HEK293 (cell line): ENCODE measurements at regions not wholly inside any gene's neighbourhood (a gene's known extent, or its start where the extent isn't known, plus 50 kb on each side); places are given as distances from the start of the nearest gene placed in this dataset.

Source experiments
- EGR2 ChIP-seq: fragments of 450-650 bp; formaldehyde crosslinking; IDR thresholded peaks from 2 replicates; pipeline ENCODE4 v1.5.1; 2016; ENCODE audit warnings: low read depth, missing biosample characterization, missing genetic modification characterization
- GLIS2 ChIP-seq: fragments of 450-650 bp; formaldehyde crosslinking; IDR thresholded peaks from 2 replicates; pipeline ENCODE4 v1.5.1; 2016; ENCODE audit warnings: missing biosample characterization, missing genetic modification characterization
- KLF9 ChIP-seq: fragments of 450-650 bp; formaldehyde crosslinking; IDR thresholded peaks from 2 replicates; pipeline ENCODE4 v1.5.1; 2016; ENCODE audit warnings: missing biosample characterization, missing genetic modification characterization, low read depth
- MEIS1 ChIP-seq: sonication (generic); formaldehyde crosslinking; IDR thresholded peaks from 2 replicates; pipeline ENCODE4 v1.8.1; 2022; ENCODE audit warnings: missing genetic modification reagents, mild to moderate bottlenecking, borderline replicate concordance
- PRDM1 ChIP-seq: fragments of 450-650 bp; formaldehyde crosslinking; IDR thresholded peaks from 2 replicates; pipeline ENCODE4; 2016; ENCODE audit warnings: missing biosample characterization, missing genetic modification characterization
- SP2 ChIP-seq: fragments of 450-650 bp; formaldehyde crosslinking; IDR thresholded peaks from 2 replicates; pipeline ENCODE4 v1.5.1; 2016; ENCODE audit warnings: missing biosample characterization, missing genetic modification characterization
- TRIM28 ChIP-seq: IDR thresholded peaks from 2 replicates; pipeline ENCODE4 v1.6.1; 2011; ENCODE audit warnings: low read length, control low read depth, borderline replicate concordance
- ZBTB48 ChIP-seq: fragments of 450-650 bp; formaldehyde crosslinking; IDR thresholded peaks from 2 replicates; pipeline ENCODE4 v1.5.1; 2016; ENCODE audit warnings: missing biosample characterization, missing genetic modification characterization
- ZFP69B ChIP-seq: fragments of 450-650 bp; formaldehyde crosslinking; IDR thresholded peaks from 2 replicates; pipeline ENCODE4 v1.5.1; 2016; ENCODE audit warnings: missing biosample characterization, missing genetic modification characterization
- ZNF138 ChIP-seq: fragments of 450-650 bp; formaldehyde crosslinking; IDR thresholded peaks from 2 replicates; pipeline ENCODE4 v1.5.1; 2016; ENCODE audit warnings: missing biosample characterization, missing genetic modification characterization, borderline replicate concordance
- ZNF146 ChIP-seq: fragments of 450-650 bp; formaldehyde crosslinking; IDR thresholded peaks from 2 replicates; pipeline ENCODE4 v1.5.1; 2016; ENCODE audit warnings: missing biosample characterization, missing genetic modification characterization
- ZNF24 ChIP-seq: fragments of 450-650 bp; formaldehyde crosslinking; IDR thresholded peaks from 2 replicates; pipeline ENCODE4 v1.5.1; 2016; ENCODE audit warnings: missing biosample characterization, missing genetic modification characterization
- ZNF366 ChIP-seq: fragments of 450-650 bp; formaldehyde crosslinking; conservative IDR thresholded peaks from 2 replicates; pipeline ENCODE4 v1.5.1; 2016; ENCODE audit warnings: missing biosample characterization, missing genetic modification characterization
- ZNF404 ChIP-seq: fragments of 450-650 bp; formaldehyde crosslinking; IDR thresholded peaks from 2 replicates; pipeline ENCODE4 v1.5.1; 2017; ENCODE audit warnings: missing biosample characterization, missing genetic modification characterization
- ZNF530 ChIP-seq: fragments of 450-650 bp; formaldehyde crosslinking; IDR thresholded peaks from 2 replicates; pipeline ENCODE4 v1.5.1; 2016; ENCODE audit warnings: low read depth, missing biosample characterization, missing genetic modification characterization
- ZNF555 ChIP-seq: fragments of 450-650 bp; formaldehyde crosslinking; conservative IDR thresholded peaks from 2 replicates; pipeline ENCODE4 v1.5.1; 2017; ENCODE audit warnings: missing biosample characterization, mild to moderate bottlenecking, missing genetic modification characterization, inconsistent platforms
- ZNF561 ChIP-seq: fragments of 450-650 bp; IDR thresholded peaks from 2 replicates; pipeline ENCODE4 v1.5.1; 2018; ENCODE audit warnings: missing biosample characterization, missing genetic modification characterization, borderline replicate concordance
- ZNF596 ChIP-seq: fragments of 450-650 bp; IDR thresholded peaks from 2 replicates; pipeline ENCODE4 v1.5.0; 2018; ENCODE audit warnings: missing biosample characterization, mild to moderate bottlenecking, missing genetic modification characterization, moderate library complexity
- ZNF624 ChIP-seq: fragments of 450-650 bp; formaldehyde crosslinking; IDR thresholded peaks from 2 replicates; pipeline ENCODE4 v1.5.1; 2017; ENCODE audit warnings: missing biosample characterization, missing genetic modification characterization
- ZNF785 ChIP-seq: fragments of 450-650 bp; formaldehyde crosslinking; IDR thresholded peaks from 2 replicates; pipeline ENCODE4 v1.5.1; 2016; ENCODE audit warnings: missing biosample characterization, missing genetic modification characterization
- ZSCAN16 ChIP-seq: fragments of 450-650 bp; formaldehyde crosslinking; IDR thresholded peaks from 2 replicates; pipeline ENCODE4 v1.5.1; 2016; ENCODE audit warnings: missing biosample characterization, missing genetic modification characterization
- ZSCAN30 ChIP-seq: fragments of 450-650 bp; IDR thresholded peaks from 2 replicates; pipeline ENCODE4 v1.5.1; 2018; ENCODE audit warnings: missing biosample characterization, mild to moderate bottlenecking, missing genetic modification characterization, moderate library complexity
- TF ChIP-seq, protein P1 (sequence below): fragments of 450-650 bp; formaldehyde crosslinking; IDR thresholded peaks from 2 replicates; pipeline ENCODE4 v1.5.1; 2016; ENCODE audit warnings: missing biosample characterization, missing genetic modification characterization
- TF ChIP-seq, protein P2 (sequence below): fragments of 450-650 bp; formaldehyde crosslinking; IDR thresholded peaks from 2 replicates; pipeline ENCODE4 v1.5.1; 2016; ENCODE audit warnings: missing biosample characterization, missing genetic modification characterization
- TF ChIP-seq, protein P3 (sequence below): fragments of 450-650 bp; formaldehyde crosslinking; IDR thresholded peaks from 2 replicates; pipeline ENCODE4 v1.5.1; 2016; ENCODE audit warnings: missing biosample characterization, missing genetic modification characterization
- TF ChIP-seq, protein P4 (sequence below): fragments of 450-650 bp; formaldehyde crosslinking; IDR thresholded peaks from 2 replicates; pipeline ENCODE4 v1.5.1; 2016; ENCODE audit warnings: missing biosample characterization, missing genetic modification characterization
- TF ChIP-seq, protein P5 (sequence below): fragments of 450-650 bp; formaldehyde crosslinking; conservative IDR thresholded peaks from 2 replicates; pipeline ENCODE4 v1.5.1; 2016; ENCODE audit warnings: low read depth, missing biosample characterization, missing genetic modification characterization
- TF ChIP-seq, protein P6 (sequence below): fragments of 450-650 bp; formaldehyde crosslinking; IDR thresholded peaks from 2 replicates; pipeline ENCODE4 v1.5.1; 2017; ENCODE audit warnings: missing biosample characterization, missing genetic modification characterization

DNA sequence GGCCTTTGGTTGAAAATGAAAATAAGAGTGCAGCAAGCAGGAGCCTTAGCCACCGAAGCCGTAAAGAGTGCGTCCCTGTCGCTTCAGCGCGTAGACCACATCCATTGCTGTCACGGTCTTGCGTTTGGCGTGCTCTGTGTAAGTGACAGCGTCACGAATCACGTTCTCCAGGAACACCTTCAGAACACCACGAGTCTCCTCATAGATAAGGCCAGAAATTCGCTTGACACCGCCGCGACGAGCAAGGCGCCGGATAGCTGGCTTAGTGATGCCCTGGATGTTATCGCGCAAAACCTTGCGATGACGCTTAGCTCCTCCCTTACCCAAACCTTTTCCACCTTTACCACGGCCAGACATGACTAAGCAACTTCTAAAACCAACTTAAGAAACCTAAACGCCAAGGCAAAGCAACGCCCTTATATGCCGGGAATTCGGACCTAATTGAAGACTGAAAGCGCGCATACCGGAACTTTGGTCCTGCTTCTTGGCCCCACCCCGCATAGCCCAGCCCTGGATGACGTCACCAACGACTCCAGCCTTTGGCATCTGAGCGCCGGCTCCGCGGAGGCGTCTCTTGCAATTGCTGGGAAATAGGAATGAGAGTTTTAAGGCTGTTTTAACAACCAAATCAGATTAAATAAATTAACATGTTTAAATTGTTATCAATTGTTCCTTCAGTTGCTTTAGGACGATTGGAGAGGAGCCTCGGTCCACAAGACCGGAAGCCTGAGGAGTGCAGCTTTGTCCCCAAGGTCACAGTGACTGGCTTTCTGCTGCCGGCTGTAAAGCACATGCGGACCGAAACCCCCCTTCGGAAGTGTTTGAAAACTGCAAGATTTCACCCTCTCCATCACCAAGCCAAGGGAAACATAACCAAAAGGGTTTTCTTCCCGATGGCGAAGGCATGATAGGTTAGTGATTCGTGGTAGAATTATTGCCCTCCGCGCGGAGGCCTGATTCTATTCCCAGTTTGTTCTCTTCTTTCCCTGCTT, 79.6 kb upstream of the BTN3A2 start (continued):
- TF ChIP-seq, protein P1, sequence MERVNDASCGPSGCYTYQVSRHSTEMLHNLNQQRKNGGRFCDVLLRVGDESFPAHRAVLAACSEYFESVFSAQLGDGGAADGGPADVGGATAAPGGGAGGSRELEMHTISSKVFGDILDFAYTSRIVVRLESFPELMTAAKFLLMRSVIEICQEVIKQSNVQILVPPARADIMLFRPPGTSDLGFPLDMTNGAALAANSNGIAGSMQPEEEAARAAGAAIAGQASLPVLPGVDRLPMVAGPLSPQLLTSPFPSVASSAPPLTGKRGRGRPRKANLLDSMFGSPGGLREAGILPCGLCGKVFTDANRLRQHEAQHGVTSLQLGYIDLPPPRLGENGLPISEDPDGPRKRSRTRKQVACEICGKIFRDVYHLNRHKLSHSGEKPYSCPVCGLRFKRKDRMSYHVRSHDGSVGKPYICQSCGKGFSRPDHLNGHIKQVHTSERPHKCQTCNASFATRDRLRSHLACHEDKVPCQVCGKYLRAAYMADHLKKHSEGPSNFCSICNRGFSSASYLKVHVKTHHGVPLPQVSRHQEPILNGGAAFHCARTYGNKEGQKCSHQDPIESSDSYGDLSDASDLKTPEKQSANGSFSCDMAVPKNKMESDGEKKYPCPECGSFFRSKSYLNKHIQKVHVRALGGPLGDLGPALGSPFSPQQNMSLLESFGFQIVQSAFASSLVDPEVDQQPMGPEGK (tag by site-specific recombination), result peak; percentile 91
- TF ChIP-seq, protein P2, sequence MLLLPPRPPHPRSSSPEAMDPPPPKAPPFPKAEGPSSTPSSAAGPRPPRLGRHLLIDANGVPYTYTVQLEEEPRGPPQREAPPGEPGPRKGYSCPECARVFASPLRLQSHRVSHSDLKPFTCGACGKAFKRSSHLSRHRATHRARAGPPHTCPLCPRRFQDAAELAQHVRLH, result peak; percentile 97
- TF ChIP-seq ZNF530 (no peak), ZNF404 (tag by site-specific recombination) (no peak), ZFP69B (tag by site-specific recombination) (peak; percentile 94), MEIS1 (no peak), SP2 (tag by site-specific recombination) (peak; percentile 83), ZNF366 (peak; percentile 68), PRDM1 (tag by site-specific recombination) (peak; percentile 88), ZBTB48 (peak; percentile 29; the same call in 1 of the 2 replicates), ZNF785 (tag by site-specific recombination) (0 out of 2 replicates have a peak, but pooled peaks have one; percentile 64), GLIS2 (tag by site-specific recombination) (peak; percentile 58), ZNF24 (tag by site-specific recombination) (peak; percentile 96), ZNF624 (tag by site-specific recombination) (0 out of 2 replicates have a peak, but pooled peaks have one; percentile 14), EGR2 (tag by site-specific recombination) (0 out of 2 replicates have a peak, but pooled peaks have one; percentile 9), KLF9 (peak; percentile 79), ZNF561 (tag by site-specific recombination) (peak; percentile 17; the same call in 1 of the 2 replicates), ZNF555 (tag by site-specific recombination) (no peak), ZNF138 (tag by site-specific recombination) (no peak), ZSCAN16 (tag by site-specific recombination) (0 out of 2 replicates have a peak, but pooled peaks have one; percentile 47), ZSCAN30 (tag by site-specific recombination) (peak; percentile 45), TRIM28 (peak; percentile 86; the same call in 1 of the 2 replicates), ZNF146 (tag by site-specific recombination) (peak; percentile 96), ZNF596 (tag by site-specific recombination) (no peak)
- TF ChIP-seq, protein P3, sequence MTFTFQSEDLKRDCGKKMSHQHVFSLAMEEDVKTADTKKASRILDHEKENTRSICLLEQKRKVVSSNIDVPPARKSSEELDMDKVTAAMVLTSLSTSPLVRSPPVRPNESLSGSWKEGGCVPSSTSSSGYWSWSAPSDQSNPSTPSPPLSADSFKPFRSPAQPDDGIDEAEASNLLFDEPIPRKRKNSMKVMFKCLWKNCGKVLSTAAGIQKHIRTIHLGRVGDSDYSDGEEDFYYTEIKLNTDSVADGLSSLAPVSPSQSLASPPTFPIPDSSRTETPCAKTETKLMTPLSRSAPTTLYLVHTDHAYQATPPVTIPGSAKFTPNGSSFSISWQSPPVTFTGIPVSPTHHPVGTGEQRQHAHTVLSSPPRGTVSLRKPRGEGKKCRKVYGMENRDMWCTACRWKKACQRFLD (tag by site-specific recombination), result no peak
- TF ChIP-seq, protein P4, sequence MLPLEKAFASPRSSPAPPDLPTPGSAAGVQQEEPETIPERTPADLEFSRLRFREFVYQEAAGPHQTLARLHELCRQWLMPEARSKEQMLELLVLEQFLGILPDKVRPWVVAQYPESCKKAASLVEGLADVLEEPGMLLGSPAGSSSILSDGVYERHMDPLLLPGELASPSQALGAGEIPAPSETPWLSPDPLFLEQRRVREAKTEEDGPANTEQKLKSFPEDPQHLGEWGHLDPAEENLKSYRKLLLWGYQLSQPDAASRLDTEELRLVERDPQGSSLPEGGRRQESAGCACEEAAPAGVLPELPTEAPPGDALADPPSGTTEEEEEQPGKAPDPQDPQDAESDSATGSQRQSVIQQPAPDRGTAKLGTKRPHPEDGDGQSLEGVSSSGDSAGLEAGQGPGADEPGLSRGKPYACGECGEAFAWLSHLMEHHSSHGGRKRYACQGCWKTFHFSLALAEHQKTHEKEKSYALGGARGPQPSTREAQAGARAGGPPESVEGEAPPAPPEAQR (tag by site-specific recombination), result peak; percentile 69; the same call in 1 of the 2 replicates
- TF ChIP-seq, protein P5, sequence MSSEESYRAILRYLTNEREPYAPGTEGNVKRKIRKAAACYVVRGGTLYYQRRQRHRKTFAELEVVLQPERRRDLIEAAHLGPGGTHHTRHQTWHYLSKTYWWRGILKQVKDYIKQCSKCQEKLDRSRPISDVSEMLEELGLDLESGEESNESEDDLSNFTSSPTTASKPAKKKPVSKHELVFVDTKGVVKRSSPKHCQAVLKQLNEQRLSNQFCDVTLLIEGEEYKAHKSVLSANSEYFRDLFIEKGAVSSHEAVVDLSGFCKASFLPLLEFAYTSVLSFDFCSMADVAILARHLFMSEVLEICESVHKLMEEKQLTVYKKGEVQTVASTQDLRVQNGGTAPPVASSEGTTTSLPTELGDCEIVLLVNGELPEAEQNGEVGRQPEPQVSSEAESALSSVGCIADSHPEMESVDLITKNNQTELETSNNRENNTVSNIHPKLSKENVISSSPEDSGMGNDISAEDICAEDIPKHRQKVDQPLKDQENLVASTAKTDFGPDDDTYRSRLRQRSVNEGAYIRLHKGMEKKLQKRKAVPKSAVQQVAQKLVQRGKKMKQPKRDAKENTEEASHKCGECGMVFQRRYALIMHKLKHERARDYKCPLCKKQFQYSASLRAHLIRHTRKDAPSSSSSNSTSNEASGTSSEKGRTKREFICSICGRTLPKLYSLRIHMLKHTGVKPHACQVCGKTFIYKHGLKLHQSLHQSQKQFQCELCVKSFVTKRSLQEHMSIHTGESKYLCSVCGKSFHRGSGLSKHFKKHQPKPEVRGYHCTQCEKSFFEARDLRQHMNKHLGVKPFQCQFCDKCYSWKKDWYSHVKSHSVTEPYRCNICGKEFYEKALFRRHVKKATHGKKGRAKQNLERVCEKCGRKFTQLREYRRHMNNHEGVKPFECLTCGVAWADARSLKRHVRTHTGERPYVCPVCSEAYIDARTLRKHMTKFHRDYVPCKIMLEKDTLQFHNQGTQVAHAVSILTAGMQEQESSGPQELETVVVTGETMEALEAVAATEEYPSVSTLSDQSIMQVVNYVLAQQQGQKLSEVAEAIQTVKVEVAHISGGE, result no peak; the same call in none of the 2 replicates
- TF ChIP-seq, protein P6, sequence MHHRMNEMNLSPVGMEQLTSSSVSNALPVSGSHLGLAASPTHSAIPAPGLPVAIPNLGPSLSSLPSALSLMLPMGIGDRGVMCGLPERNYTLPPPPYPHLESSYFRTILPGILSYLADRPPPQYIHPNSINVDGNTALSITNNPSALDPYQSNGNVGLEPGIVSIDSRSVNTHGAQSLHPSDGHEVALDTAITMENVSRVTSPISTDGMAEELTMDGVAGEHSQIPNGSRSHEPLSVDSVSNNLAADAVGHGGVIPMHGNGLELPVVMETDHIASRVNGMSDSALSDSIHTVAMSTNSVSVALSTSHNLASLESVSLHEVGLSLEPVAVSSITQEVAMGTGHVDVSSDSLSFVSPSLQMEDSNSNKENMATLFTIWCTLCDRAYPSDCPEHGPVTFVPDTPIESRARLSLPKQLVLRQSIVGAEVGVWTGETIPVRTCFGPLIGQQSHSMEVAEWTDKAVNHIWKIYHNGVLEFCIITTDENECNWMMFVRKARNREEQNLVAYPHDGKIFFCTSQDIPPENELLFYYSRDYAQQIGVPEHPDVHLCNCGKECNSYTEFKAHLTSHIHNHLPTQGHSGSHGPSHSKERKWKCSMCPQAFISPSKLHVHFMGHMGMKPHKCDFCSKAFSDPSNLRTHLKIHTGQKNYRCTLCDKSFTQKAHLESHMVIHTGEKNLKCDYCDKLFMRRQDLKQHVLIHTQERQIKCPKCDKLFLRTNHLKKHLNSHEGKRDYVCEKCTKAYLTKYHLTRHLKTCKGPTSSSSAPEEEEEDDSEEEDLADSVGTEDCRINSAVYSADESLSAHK (tag by site-specific recombination), result peak; percentile 46; the same call in 1 of the 2 replicates
